Urothelium cell line (cell line): ENCODE measurements at regions not wholly inside any gene's neighbourhood (a gene's known extent, or its start where the extent isn't known, plus 50 kb on each side); places are given as distances from the start of the nearest gene placed in this dataset.
"Not testable (repeated sequence)": the region's sequence is repeated elsewhere in the genome, so short reads cannot be mapped to it uniquely, and the experiment has no call there.

Experiments used
- DNase-seq: peaks from one replicate; pipeline ENCODE4 v3.0.0; 2011; ENCODE audit warnings: low spot score, mixed read lengths
- FAIRE-seq: peaks from 2 replicates; lab custom pipeline; 2011; peaks lifted over from hg19 to GRCh38; lab: Jason Lieb, UNC

DNA sequence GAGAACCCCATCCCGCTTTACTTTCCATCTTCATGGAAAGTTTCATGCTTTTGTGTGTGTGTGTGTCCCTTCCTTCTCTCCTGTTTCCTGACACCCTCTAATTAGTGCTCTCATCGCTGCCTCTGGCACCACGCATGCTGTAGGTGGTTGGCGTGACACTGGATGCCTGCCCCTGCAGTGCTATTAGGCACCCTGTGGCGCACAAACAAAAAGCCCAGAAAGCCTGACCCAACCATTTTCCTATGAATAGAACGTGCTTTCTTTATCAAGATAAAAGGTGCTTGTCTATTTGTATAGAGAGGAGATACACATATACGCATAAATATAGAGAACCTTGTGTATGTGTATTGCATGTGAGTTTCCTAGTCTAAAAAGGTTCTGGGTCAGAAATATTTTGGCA lies 120.8 kb upstream of the CDCA7L start:
- FAIRE-seq = no peak
- no peak for DNase-seq

DNA sequence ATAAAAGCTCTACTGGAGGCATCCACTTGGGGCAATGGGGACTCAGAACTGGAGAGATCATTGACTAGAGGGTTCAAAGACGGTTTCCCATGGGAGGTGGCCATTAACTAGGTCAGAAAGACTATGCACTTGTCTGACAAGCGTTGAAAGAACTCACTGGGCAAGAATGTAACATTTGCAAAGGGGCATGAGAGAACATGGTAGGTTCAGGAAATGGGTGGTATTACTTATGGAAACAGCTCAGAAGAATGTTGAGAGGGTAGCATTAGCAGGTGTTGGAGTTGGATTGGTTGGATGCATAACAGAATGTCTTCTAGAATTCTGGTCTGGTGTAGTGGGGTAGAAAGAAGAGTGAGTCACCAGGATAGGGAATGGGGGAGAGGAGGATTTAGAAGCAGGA lies 119.1 kb upstream of the CDCA7L start:
- DNase-seq (no peak), FAIRE-seq (no peak)

DNA sequence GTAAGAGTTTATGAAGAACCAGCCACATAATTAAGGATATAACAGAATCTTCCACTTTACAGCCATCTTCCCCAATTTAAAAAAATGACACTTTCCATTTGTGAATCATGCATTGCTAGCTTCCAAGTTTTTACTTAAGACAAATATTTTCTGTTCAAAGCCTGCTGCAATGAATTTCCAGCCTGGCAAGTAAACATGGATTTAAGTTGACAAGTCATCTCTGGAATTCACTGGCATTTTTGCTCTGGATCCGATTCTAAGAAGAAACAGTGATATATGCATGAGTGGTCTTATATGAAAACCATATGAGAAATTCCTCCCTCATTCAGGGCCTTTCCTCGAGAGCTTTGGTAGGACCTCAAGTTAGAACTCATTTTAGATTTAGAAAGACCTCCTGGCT lies 116.1 kb upstream of the CDCA7L start:
- FAIRE-seq = no peak
- DNase-seq = no peak

DNA sequence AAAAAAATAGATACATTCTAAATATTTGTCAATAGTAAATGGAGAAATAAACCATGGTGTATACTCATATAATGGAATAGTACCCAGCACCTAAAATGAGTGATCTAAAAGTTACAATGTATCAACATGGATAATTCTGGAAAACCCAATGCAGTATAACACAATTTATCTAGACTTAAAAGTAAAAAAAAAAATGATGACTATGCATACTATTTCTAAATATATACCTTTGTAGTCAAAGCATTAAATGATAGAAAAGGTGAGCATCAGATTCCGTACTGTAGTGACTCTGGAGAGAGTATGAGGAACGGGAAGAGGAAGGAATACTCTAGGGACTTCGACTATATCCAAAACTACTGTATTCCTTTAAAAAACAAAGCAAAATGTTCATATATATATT lies 115.2 kb upstream of the CDCA7L start:
- no peak for DNase-seq
- no peak for FAIRE-seq

DNA sequence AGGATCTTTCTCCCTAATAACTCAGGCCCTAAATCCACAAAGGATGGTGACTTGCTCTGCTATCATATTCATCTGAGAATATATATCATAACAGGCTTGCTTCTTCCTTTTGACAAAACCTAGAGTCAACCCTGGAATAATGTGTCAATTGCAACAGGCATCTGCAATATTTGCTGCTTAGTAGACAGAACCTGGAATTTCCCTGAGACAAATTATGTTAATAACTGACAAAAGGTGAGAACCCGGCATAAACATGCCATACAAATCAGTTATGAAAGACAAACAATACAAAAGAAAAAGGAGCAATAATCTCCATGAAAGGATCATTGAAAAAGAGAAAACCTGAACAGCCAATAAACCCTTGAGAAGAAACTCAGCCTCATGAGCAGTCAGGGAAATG lies 114.5 kb upstream of the CDCA7L start:
- no peak for DNase-seq

DNA sequence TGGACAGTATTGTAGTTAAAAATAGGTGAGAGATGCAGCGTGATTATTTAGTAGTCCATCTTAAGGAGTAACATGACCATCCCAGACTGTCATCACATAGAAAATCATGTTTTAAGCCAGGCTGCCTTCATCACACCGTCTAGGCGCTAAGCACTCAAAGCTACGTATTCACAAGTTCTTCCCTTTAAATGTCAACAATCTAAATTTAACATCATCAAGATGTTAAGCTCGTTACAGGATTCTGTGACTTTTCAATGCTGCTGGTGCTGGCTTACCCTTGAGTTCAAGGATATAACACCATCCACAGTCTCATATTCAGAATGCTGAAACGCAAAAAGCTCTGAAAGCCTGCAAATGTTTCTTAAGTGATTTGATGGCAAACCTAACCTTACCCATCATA lies 109.5 kb upstream of the CDCA7L start:
- no peak for FAIRE-seq

More for the DNA sequence above, 114.5 kb upstream of the CDCA7L start:
- FAIRE-seq = no peak

DNA sequence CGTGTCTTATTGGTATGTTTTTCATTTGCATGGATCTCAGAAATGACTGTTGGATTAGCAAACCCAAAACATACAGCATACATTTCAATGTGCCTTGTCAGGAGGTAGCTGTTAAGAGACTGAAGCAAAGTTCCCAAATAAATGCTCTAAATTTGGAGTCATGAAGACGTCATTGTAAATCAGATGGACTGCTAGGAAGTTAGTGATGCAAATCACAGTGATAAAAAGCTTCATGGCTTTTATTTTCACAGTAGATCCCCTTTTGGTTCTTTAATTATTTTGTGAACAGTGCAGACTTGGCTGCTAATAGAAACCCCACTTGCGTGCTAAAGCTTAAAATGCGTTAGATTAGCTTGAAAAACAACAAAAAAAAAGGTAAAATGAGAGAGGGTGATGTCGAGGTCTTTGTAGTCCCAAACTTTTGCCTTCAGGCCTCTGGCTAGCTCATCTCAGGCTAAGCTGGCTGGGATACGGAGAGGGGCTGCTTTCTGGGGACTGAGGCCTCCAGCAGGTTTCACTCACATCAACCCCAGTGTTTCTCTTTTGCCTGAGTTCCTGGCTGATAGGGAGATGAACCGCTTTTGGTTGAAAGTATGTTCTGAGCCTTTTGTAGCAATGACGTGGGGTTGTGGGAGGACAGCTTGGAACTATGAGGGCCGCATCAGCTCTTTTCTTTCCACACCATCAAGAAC lies 107.1 kb upstream of the CDCA7L start:
- DNase-seq (no peak), FAIRE-seq (no peak)

More for the DNA sequence above, 109.5 kb upstream of the CDCA7L start:
- no peak for DNase-seq

DNA sequence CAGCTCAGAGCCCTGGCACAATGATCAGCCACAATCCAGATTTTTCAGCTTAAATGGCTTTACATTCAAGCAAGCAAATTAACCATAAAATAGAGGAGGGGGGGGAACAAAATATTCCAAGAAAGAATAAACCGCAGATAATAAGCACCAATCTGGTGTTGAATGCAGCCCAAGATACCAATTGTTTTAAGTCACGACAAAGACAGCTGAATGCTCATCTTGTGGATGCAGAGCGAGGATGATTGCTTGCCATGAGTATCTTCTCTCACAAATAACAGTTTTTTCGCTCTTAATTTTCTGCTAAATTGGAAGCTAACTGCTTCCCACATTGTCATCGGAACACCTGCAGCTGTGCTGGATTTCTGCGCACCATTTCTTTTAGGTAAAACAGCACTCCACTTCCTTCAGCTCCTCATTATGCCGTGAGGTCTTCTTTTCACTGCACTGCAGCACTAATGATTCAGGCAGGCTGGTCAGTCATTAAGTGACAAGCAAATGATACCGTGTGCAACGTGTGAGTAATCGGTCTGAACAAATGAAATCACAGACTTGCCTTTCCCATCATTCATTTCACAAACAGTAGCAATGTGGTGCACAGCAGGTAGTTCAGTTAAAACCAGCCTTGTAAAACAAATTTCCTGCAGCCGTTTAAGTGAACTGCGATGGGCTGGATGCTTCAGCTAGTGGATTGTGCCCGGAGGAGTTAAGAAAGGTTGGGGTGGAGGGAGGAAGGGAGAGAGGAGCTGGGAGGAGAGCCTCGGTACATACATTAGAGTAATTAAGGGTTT lies 106.4 kb upstream of the CDCA7L start:
- FAIRE-seq (no peak), DNase-seq (no peak)

DNA sequence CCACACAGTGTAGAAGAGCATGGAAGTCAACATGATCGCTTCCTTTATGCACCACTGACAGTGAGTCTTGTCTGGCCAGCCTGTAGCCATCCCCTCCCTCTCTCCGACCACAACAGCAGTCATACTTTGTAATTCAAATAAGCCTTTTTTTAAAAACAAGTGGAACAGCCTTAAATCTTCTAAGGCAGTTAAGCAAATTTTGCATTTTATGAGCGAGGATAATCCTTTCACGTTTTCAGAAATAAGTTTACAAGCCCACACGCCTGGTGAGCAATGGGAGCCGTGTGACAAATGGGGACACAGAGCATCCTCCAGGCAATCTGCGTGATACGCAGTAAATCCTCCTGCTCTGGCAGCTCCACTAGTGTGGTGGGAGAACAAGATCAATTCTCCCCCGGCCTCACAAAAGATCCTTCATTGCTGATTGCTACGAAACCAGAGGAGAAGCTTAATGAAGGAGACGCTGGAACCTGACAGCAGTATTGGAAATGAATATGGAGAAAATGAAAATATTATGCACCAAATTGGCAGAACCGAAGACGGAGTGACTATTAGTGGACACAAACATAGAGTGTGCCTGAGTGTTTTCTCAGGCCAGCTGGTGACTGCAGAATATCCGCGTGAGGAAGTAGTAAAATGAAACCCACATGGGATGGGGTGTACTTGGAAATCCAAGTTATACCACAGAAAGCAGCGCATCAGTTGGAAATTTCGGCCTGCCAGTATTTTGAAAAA lies 104.2 kb upstream of the CDCA7L start:
- FAIRE-seq = no peak

DNA sequence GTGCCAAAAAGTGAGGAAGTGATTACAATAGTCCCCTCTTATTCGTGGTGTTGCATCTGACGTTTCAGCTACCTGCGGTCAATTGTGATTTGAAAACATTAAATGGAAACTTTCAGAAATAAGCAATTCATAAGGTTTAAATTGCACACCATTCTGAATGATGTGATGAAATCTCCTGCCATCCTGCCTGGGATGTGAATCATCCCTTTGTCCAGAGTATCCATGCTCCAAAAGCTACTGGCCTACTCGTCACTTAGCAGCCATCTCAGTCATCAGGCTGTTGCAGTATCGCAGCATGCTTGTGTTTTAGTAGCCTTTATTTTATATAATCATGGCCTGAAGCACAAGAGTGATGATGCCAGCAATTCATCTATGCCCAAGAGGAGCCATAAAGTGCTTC lies 97.7 kb upstream of the CDCA7L start:
- no peak for DNase-seq
- FAIRE-seq = no peak

More for the DNA sequence above, 104.2 kb upstream of the CDCA7L start:
- DNase-seq = no peak

DNA sequence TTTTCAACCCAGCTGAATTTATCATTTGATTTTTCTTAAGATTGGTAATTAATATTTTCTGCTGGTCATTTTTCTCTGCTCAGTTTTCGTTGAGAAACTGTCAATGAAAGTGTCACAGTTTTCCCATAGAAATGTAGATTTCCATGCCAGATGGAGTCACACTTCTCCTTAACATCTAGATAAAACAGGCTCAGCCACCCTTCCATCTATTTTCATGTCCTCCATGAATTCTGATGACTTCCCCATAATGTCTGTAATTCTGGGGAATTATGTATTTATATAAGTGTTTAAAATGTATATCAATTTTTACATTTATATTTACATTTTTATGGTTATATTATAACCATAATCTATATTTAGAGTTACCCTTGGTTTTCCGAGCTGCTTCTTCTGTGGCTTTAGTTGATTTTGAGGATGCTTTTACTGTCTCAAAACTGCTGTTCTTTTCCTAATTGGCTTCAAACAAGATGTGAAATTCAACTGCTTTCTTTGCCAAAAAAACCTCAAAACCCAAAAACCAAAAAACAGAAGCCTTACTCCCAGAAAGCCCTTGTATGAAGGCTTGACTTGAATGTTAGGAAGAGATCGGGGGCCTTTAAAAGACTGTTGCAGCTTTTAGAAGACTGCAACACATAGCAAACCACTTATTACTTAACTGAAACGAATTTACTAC lies 95.4 kb upstream of the CDCA7L start:
- FAIRE-seq (no peak), DNase-seq (no peak)

DNA sequence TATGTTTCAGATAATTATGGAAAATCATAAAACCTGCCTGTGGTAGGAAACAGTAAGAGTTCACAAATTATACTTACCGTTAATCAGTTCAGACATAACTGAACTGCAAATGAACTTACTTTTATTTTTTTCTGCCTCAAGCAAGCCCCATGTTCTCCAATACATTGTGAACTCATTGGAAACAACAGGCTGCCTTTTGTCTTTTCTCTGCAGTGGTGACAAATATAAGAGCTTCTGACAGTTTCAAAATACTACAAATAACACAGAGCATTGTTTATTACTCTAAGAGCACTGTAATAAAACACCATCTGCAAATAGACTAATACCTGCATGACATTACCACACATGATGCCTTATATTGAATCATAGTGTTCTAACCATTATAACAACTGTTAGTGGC lies 94.0 kb upstream of the CDCA7L start:
- FAIRE-seq = no peak
- DNase-seq = no peak

DNA sequence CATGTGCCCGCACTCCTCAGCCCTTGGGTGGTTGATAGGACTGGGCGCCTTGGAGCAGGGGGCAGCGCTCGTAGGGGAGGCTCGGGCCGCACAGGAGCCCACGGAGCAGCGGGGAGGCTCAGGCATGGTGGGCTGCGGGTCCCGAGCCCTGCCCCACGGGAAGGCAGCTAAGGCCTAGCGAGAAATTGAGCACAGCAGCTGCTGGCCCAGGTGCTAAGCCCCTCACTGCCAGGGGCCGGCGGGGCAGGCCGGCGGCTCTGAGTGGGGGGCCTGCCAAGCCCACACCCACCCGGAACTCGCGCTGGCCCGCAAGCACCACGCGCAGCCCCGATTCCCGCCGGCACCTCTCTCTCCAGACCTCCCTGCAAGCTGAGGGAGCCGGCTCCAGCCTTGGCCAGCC lies 86.7 kb upstream of the CDCA7L start:
- DNase-seq, FAIRE-seq: not testable (repeated sequence)

DNA sequence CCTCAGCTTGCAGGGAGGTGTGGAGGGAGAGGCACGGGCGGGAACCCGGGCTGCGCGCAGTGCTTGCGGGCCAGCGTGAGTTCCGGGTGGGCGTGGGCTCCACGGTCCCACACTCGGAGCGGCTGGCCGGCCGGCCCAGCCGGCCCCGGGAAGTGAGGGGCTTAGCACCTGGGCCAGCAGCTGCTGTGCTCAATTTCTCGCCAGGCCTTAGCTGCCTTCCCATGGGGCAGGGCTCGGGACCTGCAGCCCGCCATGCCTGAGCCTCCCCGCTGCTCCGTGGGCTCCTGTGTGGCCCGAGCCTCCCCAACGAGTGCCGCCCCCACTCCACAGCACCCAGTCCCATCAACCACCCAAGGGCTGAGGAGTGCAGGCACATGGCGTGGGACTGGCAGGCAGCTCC lies 83.0 kb upstream of the CDCA7L start:
- FAIRE-seq, DNase-seq: not testable (repeated sequence)

DNA sequence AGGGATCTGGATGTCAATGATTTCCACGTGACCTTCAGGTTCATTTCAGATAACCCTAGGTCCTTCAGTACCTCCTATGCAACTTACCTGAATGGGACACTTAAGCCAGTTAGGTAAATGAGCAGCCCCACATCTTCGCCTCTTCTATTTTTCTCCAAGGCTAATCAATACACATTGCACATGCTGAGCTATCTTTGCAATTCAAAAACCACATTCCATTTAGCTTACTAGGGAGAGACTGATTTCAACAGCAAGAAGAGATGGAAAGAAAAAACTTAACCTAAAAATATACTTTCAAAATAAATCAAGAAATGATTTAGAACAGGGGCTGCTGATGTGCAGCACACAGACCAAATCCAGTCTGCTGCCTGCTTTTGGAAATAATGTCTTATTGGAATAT lies 81.8 kb upstream of the CDCA7L start:
- no peak for FAIRE-seq
- DNase-seq = no peak

DNA sequence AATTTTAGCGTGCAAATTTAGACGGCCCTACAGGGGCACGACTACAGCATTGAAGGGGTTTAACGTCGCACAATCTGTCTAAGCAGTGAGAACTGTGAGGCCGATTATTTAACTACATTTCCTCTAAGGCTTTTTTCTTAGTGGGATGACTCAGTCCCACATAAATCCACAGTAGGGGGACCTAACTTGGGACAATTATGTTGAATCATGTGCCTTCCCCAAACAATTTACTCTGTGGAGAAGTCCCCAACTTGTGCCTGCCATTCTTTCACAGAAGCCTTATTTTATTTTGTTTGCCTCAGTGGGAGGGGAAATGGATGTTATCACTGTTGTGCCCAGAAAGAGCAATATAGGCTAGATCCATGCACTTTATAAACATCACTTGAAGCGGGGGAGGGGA lies 80.3 kb upstream of the CDCA7L start:
- DNase-seq = no peak
- FAIRE-seq = no peak

DNA sequence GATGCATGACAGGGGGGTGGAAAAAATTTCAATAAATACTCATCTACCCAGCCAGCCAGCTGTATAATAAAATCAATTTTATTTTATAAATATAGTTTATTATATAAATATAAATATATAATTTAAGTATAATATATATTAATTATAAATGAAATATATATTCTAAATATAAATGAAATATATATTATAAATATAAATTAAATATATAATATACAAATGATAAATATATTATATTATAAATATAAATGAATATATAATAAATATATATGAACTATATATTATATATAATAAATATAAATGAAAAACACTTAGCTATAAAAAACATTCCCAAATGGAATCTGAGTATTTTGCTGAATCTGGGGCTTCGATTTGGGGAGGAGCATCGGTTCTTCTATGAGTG lies 79.4 kb upstream of the CDCA7L start:
- FAIRE-seq = no peak
- DNase-seq = no peak

DNA sequence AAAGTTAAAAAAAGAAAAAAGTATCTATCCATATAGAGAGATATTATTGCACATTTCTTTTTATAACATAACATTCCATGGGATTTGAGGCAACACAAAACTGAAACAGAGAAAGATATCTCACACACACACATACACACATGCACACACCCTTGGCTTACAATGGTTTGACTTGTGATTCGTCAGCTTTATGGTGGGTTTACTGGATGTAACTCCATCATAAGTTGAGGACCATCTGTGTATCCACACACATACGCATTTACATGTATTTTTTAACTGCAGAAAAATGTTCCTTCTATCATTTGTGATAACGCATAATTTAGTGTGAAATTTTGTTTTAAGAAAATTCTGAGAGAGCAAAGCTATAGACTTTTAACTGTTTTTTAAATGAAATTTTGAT lies 74.2 kb upstream of the CDCA7L start:
- DNase-seq (no peak), FAIRE-seq (peak; percentile 27)

DNA sequence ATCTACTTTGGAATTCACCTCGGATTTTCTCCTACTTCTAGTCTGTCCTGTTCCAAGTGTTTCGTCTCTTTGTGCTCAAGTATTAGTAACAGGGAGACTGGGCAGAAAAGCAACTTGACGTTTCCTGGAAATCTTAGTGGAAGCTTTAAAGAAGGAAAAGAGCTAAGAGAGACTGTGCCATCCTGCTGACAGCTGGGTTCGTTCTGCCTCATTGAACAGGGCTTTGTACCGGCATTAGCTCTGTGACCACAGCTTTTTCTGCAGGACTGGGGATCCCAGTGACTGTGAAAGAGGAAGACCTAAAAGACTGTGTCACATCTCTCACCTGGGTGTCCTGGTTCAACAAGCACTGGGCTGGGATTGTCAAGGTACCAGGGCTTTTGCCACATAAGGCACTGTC lies 70.8 kb upstream of the CDCA7L start:
- no peak for DNase-seq
- no peak for FAIRE-seq

DNA sequence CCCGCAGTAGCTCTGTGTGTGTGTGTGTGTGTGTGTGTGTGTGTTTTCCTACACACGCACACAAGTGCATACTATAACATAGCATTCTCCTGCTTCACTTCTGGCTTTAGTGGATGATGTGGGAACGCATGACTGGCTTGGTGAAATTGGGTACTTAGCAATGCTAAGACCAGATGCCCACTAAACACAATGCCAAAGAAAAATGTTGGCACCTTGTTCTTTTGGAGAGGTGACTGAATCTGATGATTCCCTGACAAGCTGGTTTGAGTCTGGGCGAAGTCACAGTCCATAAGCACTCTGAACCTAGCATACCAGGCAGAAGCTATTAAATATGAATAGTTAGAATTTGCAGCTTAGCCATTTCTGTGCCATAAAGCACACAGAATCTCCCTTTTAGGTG lies 68.0 kb upstream of the CDCA7L start:
- no peak for DNase-seq
- no peak for FAIRE-seq

DNA sequence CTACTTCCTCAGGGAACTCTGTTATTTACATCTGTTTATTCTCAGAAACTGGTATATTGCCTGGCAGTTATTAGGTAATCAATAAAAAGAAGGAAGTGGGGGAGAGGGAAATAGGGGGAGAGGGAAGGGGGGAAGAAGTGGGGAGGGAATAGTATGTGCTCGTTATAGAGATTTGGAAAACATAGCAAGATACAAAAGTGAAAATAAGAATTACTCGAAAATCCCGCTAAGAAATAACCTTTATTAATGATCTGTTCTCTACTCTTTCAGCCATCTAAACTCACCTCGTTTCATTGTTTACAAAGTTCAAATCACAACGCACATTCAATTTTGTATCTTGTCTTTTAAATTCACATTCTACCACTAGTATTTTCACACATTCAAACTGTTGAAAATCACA lies 63.0 kb upstream of the CDCA7L start:
- FAIRE-seq (no peak), DNase-seq (no peak)
